ENCODE measurements at regions not wholly inside any gene's neighbourhood (a gene's known extent, or its start where the extent isn't known, plus 50 kb on each side); places are given as distances from the start of the nearest gene placed in this dataset.

DNA sequence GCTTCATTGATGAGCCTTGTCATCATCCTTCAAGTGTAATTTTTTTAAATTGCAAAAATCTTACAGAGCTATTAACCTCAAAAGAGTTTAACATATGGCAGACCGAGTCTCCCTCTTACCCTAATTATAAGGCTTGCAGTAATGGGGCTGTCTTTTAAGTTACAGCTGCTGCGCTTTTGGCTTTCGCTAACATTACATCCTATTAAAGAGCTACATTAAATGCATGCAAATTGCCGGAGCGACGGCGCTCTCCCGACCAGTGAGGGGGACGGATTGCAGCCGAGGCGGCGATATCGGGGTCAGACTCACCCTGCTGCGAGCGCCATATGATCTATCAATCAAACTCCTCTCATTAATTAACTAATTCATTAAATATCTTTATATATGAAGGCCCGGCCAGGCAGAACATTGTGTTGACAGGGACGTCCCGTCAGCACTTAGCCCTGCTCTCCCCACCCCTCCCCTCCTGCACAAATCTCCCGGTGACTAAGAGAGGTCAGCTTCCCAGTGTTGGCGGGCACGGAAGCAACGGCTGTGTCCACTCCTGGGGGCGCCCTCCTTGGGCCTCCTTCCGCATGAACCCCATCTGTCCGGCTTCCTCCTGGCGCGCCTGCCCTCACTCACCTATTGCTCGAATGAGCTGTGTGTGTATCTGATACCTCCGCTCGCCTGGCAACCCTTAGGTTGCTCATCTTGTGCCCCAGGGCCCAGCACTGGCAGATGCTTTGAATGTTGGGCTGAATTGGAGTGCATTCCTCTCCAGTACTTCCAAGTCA is 156.0 kb upstream of the CADM1 start:
- Histone ChIP-seq H3K4me3 (replicated peaks in 1 of 4; ENCODE audit: control extremely low read depth in 1 of 4, insufficient read depth in 1 of 4, low read depth in 3 of 4, low read length in 4 of 4) (peak overlapping the region in 2 of 4 experiments; percentile 43 to 54), H3K9ac (ENCODE audit: insufficient read depth, low read length) (no peak overlapping the region), H3K4me2 (ENCODE audit: extremely low read depth, insufficient read depth, low read length) (peak overlapping the region; percentile 71)

DNA sequence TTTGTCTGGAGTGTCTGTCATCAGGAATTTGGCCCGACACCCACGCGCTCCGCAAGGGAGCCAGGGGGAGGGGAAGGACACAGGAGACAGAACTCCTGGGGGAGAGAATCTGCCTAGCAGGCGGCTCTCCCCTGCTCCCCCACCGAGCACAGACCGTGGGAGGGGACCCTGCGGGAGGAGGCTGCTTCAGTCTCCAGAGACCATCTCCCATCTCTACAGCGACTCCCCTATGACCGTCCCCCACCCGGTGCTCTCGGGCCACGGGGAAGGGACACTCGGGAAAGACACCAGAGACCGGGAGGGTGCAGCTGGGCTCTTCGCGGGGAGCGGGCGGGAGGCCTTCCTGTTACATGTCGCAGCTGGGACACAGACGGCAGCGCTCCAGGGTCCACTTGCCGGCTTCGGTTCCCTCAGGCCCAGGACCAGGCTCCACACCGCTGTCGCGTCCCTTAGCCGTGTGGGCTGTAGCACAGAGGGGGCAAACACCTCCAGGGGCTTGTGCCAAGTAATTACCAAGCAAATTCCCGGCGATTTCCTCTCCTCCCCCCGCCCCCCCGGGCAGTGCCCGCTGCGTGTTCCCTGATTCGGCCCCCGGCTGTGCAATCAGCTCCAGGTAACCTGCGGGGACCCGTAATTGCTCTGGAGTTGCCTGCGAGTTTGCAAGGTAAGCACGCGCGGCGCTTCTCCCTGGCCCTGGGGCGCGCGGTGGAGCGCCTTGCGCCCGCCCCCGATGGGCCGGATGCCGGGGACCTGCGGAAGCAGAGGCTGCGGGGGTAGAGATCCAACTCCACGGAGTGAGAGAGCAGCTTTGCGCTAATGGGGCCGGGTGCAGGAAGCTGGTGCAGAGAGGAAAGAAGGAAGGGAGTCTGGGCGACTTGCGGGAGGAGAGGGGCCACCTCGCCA is 155.1 kb upstream of the CADM1 start:
- Histone ChIP-seq H3K9ac (ENCODE audit: insufficient read depth, low read length) (no peak overlapping the region), H3K4me1 (ENCODE audit: control insufficient read depth, extremely low read depth, insufficient read depth, low read length) (no peaks in the 10 kb centered on the region), H3K79me2 (ENCODE audit: control insufficient read depth, insufficient read depth, low read length) (no peaks in the 10 kb centered on the region), H3K36me3 (ENCODE audit: control insufficient read depth, insufficient read depth, low read length) (no peaks in the 10 kb centered on the region), H3K4me3 (replicated peaks in 1 of 4; ENCODE audit: control extremely low read depth in 1 of 4, insufficient read depth in 1 of 4, low read depth in 3 of 4, low read length in 4 of 4) (peak overlapping the region; percentile 21 to 54 (median 34)), H3K9me3 (ENCODE audit: control insufficient read depth, insufficient read depth, low read depth, low read length) (no peaks in the 10 kb centered on the region), H4K20me1 (ENCODE audit: control insufficient read depth, extremely low read depth, insufficient read depth, low read length) (no peaks in the 10 kb centered on the region), H2AFZ (ENCODE audit: low read length) (peak overlapping the region; percentile 49), H3K4me2 (ENCODE audit: extremely low read depth, insufficient read depth, low read length) (peak overlapping the region; percentile 71), H3K27ac (ENCODE audit: insufficient read depth, low read length) (no peak overlapping the region), H3K27me3 (ENCODE audit: control insufficient read depth, insufficient read depth, low read length) (no peaks in the 10 kb centered on the region)
- no peak for TF ChIP-seq EZH2 (IDR thresholded peaks at IDR 0.05; ENCODE audit: low read length, missing control alignments)
- TF ChIP-seq, protein P1, sequence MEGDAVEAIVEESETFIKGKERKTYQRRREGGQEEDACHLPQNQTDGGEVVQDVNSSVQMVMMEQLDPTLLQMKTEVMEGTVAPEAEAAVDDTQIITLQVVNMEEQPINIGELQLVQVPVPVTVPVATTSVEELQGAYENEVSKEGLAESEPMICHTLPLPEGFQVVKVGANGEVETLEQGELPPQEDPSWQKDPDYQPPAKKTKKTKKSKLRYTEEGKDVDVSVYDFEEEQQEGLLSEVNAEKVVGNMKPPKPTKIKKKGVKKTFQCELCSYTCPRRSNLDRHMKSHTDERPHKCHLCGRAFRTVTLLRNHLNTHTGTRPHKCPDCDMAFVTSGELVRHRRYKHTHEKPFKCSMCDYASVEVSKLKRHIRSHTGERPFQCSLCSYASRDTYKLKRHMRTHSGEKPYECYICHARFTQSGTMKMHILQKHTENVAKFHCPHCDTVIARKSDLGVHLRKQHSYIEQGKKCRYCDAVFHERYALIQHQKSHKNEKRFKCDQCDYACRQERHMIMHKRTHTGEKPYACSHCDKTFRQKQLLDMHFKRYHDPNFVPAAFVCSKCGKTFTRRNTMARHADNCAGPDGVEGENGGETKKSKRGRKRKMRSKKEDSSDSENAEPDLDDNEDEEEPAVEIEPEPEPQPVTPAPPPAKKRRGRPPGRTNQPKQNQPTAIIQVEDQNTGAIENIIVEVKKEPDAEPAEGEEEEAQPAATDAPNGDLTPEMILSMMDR (conservative IDR thresholded peaks at IDR 0.05 in 1 of 2, IDR thresholded peaks at IDR 0.05 in 1 of 2; ENCODE audit: low read depth in 1 of 2, low read length in 2 of 2), result no peak
- DNase-seq (ENCODE audit: low read depth in 2 of 2), result peak; percentile 24 to 74

More for the DNA sequence above, 156.0 kb upstream of the CADM1 start:
- Histone ChIP-seq H3K27ac (ENCODE audit: insufficient read depth, low read length) (no peak overlapping the region), H3K9me3 (ENCODE audit: control insufficient read depth, insufficient read depth, low read depth, low read length) (no peaks in the 10 kb centered on the region), H2AFZ (ENCODE audit: low read length) (no peak overlapping the region), H3K79me2 (ENCODE audit: control insufficient read depth, insufficient read depth, low read length) (no peaks in the 10 kb centered on the region), H4K20me1 (ENCODE audit: control insufficient read depth, extremely low read depth, insufficient read depth, low read length) (no peaks in the 10 kb centered on the region), H3K4me1 (ENCODE audit: control insufficient read depth, extremely low read depth, insufficient read depth, low read length) (no peaks in the 10 kb centered on the region), H3K27me3 (ENCODE audit: control insufficient read depth, insufficient read depth, low read length) (no peaks in the 10 kb centered on the region), H3K36me3 (ENCODE audit: control insufficient read depth, insufficient read depth, low read length) (no peaks in the 10 kb centered on the region)
- peak; percentile 42 to 50 for DNase-seq (ENCODE audit: low read depth in 2 of 2)
- TF ChIP-seq, protein P1 (conservative IDR thresholded peaks at IDR 0.05 in 1 of 2, IDR thresholded peaks at IDR 0.05 in 1 of 2; ENCODE audit: low read depth in 1 of 2, low read length in 2 of 2), result no peak
- no peak for TF ChIP-seq EZH2 (IDR thresholded peaks at IDR 0.05; ENCODE audit: low read length, missing control alignments)

DNA sequence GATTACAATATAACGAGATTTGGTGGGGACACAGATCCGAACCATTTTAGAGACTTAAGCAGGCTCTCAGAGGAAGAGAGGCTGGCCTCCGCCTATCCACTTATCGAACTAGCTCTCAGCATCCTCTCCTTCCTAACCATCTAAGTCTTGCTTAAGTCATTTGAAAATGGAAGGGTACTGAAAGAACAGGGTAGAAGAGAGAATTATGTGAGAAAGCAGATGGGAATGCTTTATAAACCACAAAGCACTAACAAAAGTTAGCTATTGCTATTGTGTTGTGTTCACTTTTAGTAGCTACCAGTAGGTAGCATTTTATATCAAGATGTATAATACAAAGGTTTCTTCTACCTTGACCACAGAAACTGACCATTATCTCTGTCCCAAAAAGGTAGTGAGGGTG is 153.4 kb upstream of the CADM1 start:
- Histone ChIP-seq H3K36me3 (ENCODE audit: control insufficient read depth, insufficient read depth, low read length) (no peaks in the 10 kb centered on the region), H3K27me3 (ENCODE audit: control insufficient read depth, insufficient read depth, low read length) (no peaks in the 10 kb centered on the region), H3K4me3 (replicated peaks in 1 of 4; ENCODE audit: control extremely low read depth in 1 of 4, insufficient read depth in 1 of 4, low read depth in 3 of 4, low read length in 4 of 4) (no peak overlapping the region), H3K4me2 (ENCODE audit: extremely low read depth, insufficient read depth, low read length) (no peak overlapping the region), H2AFZ (ENCODE audit: low read length) (no peak overlapping the region), H3K27ac (ENCODE audit: insufficient read depth, low read length) (no peak overlapping the region), H3K9ac (ENCODE audit: insufficient read depth, low read length) (no peak overlapping the region), H3K9me3 (ENCODE audit: control insufficient read depth, insufficient read depth, low read depth, low read length) (no peaks in the 10 kb centered on the region), H3K4me1 (ENCODE audit: control insufficient read depth, extremely low read depth, insufficient read depth, low read length) (no peaks in the 10 kb centered on the region), H4K20me1 (ENCODE audit: control insufficient read depth, extremely low read depth, insufficient read depth, low read length) (no peaks in the 10 kb centered on the region), H3K79me2 (ENCODE audit: control insufficient read depth, insufficient read depth, low read length) (no peaks in the 10 kb centered on the region)
- no peak for TF ChIP-seq EZH2 (IDR thresholded peaks at IDR 0.05; ENCODE audit: low read length, missing control alignments)
- TF ChIP-seq, protein P1 (conservative IDR thresholded peaks at IDR 0.05 in 1 of 2, IDR thresholded peaks at IDR 0.05 in 1 of 2; ENCODE audit: low read depth in 1 of 2, low read length in 2 of 2), result no peak
- DNase-seq (ENCODE audit: low read depth in 2 of 2), result peak; percentile 51 to 68
